Loucy (cell line): ENCODE measurements at regions not wholly inside any gene's neighbourhood (a gene's known extent, or its start where the extent isn't known, plus 50 kb on each side); places are given as distances from the start of the nearest gene placed in this dataset.

Experiments used
- CTCF ChIP-seq: fragments of 200-600 bp; sonication (generic); conservative IDR thresholded peaks from 2 replicates; pipeline ENCODE4 v1.5.1; 2014; ENCODE audit warnings: mild to moderate bottlenecking, antibody characterized with exemption, low read length
- EZH2phosphoT487 ChIP-seq: fragments of 200-600 bp; IDR thresholded peaks from 2 replicates; pipeline ENCODE4 v1.6.1; 2018; ENCODE audit warnings: antibody characterized with exemption, mild to moderate bottlenecking, moderate library complexity, borderline replicate concordance

- no peak for TF ChIP-seq EZH2phosphoT487
- no peak for TF ChIP-seq CTCF
Observed at GRCh38 chr12:129964826-129965457, 61.1 kb upstream of the TMEM132D start.
